KMS-11 (cell line): ENCODE measurements at regions not wholly inside any gene's neighbourhood (a gene's known extent, or its start where the extent isn't known, plus 50 kb on each side); places are given as distances from the start of the nearest gene placed in this dataset.

Experiments used
- H2AFZ ChIP-seq: fragments of 200-600 bp; sonication (generic); 2 replicates; pipeline ENCODE4 v1.6.1; 2016; ENCODE audit warnings: antibody characterized with exemption, mixed run types, low read depth
- H3K27ac ChIP-seq: fragments of 200-600 bp; sonication (generic); 2 replicates; pipeline ENCODE4 v1.6.1; 2016; ENCODE audit warnings: mild to moderate bottlenecking, mixed run types
- H3K27me3 ChIP-seq: fragments of 200-600 bp; sonication (generic); 2 replicates; pipeline ENCODE4 v1.6.1; 2017; ENCODE audit warnings: mild to moderate bottlenecking, low read depth, mixed run types, moderate library complexity; ENCODE audit not compliant: insufficient read depth
- H3K36me3 ChIP-seq: fragments of 200-600 bp; sonication (generic); 2 replicates; pipeline ENCODE4 v1.6.1; 2017; ENCODE audit warnings: mild to moderate bottlenecking, mixed run types; ENCODE audit not compliant: insufficient read depth
- H3K4me1 ChIP-seq: fragments of 200-600 bp; sonication (generic); 2 replicates; pipeline ENCODE4 v1.6.1; 2016; ENCODE audit warnings: mild to moderate bottlenecking, low read depth, mixed run types; ENCODE audit not compliant: poor library complexity, severe bottlenecking
- H3K4me2 ChIP-seq: fragments of 200-600 bp; sonication (generic); 2 replicates; pipeline ENCODE4 v1.7.0; 2016; ENCODE audit warnings: mild to moderate bottlenecking, mixed run types
- H3K4me3 ChIP-seq: fragments of 200-600 bp; sonication (generic); IDR thresholded peaks from 2 replicates; pipeline ENCODE4 v1.6.1; 2017; ENCODE audit warnings: low read depth, low read length, mixed read lengths; ENCODE audit not compliant: insufficient read depth
- H3K79me2 ChIP-seq: fragments of 200-600 bp; sonication (generic); 2 replicates; pipeline ENCODE4 v1.6.1; 2016; ENCODE audit warnings: low read depth, mixed run types; ENCODE audit not compliant: insufficient read depth
- H3K9ac ChIP-seq: fragments of 200-600 bp; sonication (generic); 2 replicates; pipeline ENCODE4 v1.6.1; 2016; ENCODE audit warnings: mild to moderate bottlenecking, mixed run types
- H4K20me1 ChIP-seq: fragments of 200-600 bp; sonication (generic); 2 replicates; pipeline ENCODE4 v1.6.1; 2016; ENCODE audit warnings: mild to moderate bottlenecking, mixed run types; ENCODE audit not compliant: insufficient read depth
- TF ChIP-seq, protein P1 (sequence below): fragments of 200-600 bp; sonication (generic); conservative IDR thresholded peaks from 2 replicates; pipeline ENCODE4 v1.6.1; 2017; ENCODE audit warnings: low read depth, mild to moderate bottlenecking, antibody characterized with exemption, low read length, moderate library complexity, mixed read lengths

DNA sequence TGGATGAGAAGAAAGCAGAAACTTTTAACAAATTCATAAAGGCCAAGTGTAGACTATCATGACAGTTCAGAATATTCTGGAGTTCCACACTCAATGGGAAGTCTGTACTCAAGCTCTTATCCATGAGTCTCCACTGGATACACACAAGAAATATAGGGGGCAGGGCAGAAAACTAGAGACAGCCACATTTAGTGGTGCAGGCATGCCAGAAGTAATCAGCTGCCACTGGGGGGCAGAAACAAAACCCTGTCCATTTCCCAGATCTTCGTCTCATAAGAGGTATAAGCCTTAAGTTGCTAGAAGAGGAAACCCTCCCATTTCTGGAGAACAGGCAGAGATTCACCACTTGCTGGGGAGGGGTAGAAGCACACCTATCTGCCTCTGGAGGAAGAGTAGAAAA, 166.8 kb upstream of the GALNT2 start:
- no peak overlapping the region for H3K9ac ChIP-seq
- no peak overlapping the region for H3K4me3 ChIP-seq
- H3K4me1 ChIP-seq: no peaks in the 10 kb centered on the region
- H4K20me1 ChIP-seq: no peaks in the 10 kb centered on the region
- TF ChIP-seq, protein P1, sequence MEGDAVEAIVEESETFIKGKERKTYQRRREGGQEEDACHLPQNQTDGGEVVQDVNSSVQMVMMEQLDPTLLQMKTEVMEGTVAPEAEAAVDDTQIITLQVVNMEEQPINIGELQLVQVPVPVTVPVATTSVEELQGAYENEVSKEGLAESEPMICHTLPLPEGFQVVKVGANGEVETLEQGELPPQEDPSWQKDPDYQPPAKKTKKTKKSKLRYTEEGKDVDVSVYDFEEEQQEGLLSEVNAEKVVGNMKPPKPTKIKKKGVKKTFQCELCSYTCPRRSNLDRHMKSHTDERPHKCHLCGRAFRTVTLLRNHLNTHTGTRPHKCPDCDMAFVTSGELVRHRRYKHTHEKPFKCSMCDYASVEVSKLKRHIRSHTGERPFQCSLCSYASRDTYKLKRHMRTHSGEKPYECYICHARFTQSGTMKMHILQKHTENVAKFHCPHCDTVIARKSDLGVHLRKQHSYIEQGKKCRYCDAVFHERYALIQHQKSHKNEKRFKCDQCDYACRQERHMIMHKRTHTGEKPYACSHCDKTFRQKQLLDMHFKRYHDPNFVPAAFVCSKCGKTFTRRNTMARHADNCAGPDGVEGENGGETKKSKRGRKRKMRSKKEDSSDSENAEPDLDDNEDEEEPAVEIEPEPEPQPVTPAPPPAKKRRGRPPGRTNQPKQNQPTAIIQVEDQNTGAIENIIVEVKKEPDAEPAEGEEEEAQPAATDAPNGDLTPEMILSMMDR: no peak
- H3K36me3 ChIP-seq: no peaks in the 10 kb centered on the region
- H3K79me2 ChIP-seq: no peaks in the 10 kb centered on the region
- no peak overlapping the region for H2AFZ ChIP-seq
- H3K27me3 ChIP-seq: no peaks in the 10 kb centered on the region
- H3K27ac ChIP-seq: no peak overlapping the region
- H3K4me2 ChIP-seq: no peak overlapping the region

DNA sequence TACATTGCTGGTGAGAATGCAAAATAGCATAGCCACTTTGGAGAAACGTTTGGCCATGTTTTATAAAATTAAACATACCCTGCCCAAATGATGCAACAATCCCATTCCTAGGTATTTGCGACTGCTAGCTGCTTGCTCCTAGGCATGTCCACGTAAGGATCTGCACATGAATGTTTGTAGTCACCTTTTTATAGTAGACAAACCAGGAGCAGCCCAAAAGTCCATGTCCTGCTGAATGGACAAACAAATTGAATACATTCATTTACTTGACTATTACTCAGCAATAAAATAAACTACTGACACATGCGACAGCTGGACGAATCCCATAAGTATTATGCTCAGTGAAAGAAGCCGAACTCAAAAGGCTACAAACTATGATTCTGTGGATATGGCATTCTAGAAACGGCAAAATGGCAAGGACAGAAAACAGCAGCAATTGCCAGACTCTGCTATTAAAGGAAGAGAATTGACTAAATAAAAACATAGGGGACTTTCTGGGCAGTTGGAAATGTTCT, 161.9 kb upstream of the GALNT2 start:
- TF ChIP-seq, protein P1: no peak
- no peaks in the 10 kb centered on the region for H3K4me1 ChIP-seq
- H3K9ac ChIP-seq: no peak overlapping the region
- H3K36me3 ChIP-seq: no peaks in the 10 kb centered on the region
- no peak overlapping the region for H3K4me3 ChIP-seq
- no peak overlapping the region for H2AFZ ChIP-seq
- H3K27ac ChIP-seq: no peak overlapping the region
- no peaks in the 10 kb centered on the region for H3K27me3 ChIP-seq
- no peak overlapping the region for H3K4me2 ChIP-seq
- no peaks in the 10 kb centered on the region for H4K20me1 ChIP-seq
- H3K79me2 ChIP-seq: no peaks in the 10 kb centered on the region

DNA sequence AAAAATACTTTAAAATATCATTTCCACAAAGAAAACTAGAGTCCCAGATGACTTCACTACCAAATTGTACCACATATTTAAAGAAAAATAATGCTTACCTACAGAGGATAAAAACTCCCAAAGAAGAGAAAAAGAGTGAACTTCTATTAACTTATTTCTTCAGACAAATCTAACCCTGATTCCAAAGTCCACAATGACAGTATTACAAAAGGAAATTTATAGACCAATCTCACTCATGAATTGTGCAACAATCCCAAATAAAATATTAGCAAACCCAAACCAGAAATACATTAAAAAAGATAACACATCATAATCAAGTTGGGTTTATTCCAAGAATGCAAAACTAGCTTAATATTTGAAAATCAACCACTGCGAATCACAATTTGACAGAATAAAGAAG, 161.4 kb upstream of the GALNT2 start:
- no peak overlapping the region for H3K4me3 ChIP-seq
- H3K4me2 ChIP-seq: no peak overlapping the region
- H3K4me1 ChIP-seq: no peaks in the 10 kb centered on the region
- TF ChIP-seq, protein P1: no peak
- H3K36me3 ChIP-seq: no peaks in the 10 kb centered on the region
- no peaks in the 10 kb centered on the region for H3K27me3 ChIP-seq
- no peak overlapping the region for H3K9ac ChIP-seq
- no peak overlapping the region for H2AFZ ChIP-seq
- H4K20me1 ChIP-seq: no peaks in the 10 kb centered on the region
- no peaks in the 10 kb centered on the region for H3K79me2 ChIP-seq
- no peak overlapping the region for H3K27ac ChIP-seq

DNA sequence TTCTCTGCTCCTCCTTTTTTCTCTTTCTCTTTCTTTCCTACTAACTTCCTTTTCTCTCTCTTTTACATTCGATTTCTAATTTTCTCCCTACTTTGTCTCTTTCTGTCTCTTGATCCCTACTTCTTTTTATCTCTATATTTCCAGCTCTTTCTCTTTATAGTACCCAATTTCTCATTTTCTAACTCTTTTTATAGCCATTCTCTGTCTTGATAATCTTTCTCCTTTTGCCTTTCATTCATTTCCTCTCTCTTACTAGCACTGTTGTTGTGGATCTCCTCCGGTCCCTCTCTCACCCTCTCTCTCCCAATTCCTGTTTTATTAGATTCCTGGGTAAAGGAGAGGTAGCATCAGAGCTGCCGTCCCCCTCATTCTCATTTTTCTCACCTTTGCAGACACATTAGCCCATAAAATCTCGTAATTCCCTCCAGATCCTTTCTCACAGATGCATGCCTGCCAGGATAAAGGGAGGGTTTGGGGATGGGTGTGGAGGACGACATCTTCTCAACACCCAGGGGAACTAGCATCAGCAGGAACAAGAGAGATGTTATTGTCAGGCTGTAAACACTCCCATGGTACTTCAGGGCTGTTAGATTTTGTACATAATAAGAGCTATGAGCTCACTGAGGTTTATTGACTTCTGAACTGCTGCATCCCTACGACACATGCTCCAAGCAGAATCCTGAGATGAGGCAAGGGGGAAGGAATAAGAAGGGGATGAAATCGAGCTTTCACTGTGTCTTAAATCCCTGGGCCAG, 159.0 kb upstream of the GALNT2 start:
- Histone ChIP-seq H3K9ac (no peak overlapping the region), H3K36me3 (no peaks in the 10 kb centered on the region), H3K4me3 (no peak overlapping the region), H3K27me3 (no peaks in the 10 kb centered on the region), H3K4me2 (no peak overlapping the region), H3K4me1 (no peaks in the 10 kb centered on the region), H4K20me1 (no peaks in the 10 kb centered on the region), H2AFZ (no peak overlapping the region), H3K27ac (no peak overlapping the region), H3K79me2 (no peaks in the 10 kb centered on the region)
- TF ChIP-seq, protein P1: no peak
